Transverse colon (tissue), 4 donors: ENCODE measurements at regions not wholly inside any gene's neighbourhood (a gene's known extent, or its start where the extent isn't known, plus 50 kb on each side); places are given as distances from the start of the nearest gene placed in this dataset.

Experiments used
- EP300 ChIP-seq: sonication (generic); formaldehyde crosslinking; IDR thresholded peaks from one replicate; pipeline ENCODE4 v1.6.1; 2017; ENCODE audit warnings: antibody characterized with exemption, low read depth
- POLR2A ChIP-seq: fragments of 450-650 bp; IDR thresholded peaks from one replicate; pipeline ENCODE4 v1.6.1; 2016; ENCODE audit warnings: antibody characterized with exemption, mild to moderate bottlenecking, moderate library complexity
- POLR2AphosphoS5 ChIP-seq, 3 donors: sonication (generic); formaldehyde crosslinking; IDR thresholded peaks; one replicate each; pipeline ENCODE4 v1.6.1; 2016; ENCODE audit warnings: antibody characterized with exemption in 3 of 3
- TF ChIP-seq, protein P1 (sequence below), 5 experiments: fragments of 200-600 bp in 3 of 5; fragments of 450-650 bp in 2 of 5; sonication (generic) in 3 of 5; IDR thresholded peaks; 1 replicate in 2 of 5; 2 replicates in 3 of 5; pipeline ENCODE4 v1.5.1; 2016 to 2017; ENCODE audit warnings: antibody characterized with exemption in 5 of 5, inconsistent platforms in 3 of 5, mild to moderate bottlenecking in 2 of 5, moderate library complexity in 1 of 5

DNA sequence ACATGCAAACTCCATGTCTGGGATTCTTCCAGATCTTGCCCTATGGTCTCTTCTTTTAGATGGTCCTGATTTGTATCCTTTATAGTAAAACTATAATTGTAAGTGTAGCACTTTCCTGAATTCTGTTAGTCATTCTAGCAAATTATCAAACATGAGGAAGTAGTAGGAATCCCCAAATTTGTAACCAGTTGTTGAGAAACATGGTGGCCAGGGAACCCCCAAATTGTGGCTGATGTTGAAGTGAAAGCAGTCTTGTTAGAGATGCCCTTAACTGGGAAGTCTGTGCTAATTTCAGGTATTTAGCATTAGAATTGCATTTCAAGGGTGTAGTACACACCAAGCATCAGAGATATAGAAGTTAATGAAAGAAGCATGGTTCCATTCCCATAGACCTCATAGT is 180.4 kb upstream of the STT3B start:
- TF ChIP-seq, protein P1, sequence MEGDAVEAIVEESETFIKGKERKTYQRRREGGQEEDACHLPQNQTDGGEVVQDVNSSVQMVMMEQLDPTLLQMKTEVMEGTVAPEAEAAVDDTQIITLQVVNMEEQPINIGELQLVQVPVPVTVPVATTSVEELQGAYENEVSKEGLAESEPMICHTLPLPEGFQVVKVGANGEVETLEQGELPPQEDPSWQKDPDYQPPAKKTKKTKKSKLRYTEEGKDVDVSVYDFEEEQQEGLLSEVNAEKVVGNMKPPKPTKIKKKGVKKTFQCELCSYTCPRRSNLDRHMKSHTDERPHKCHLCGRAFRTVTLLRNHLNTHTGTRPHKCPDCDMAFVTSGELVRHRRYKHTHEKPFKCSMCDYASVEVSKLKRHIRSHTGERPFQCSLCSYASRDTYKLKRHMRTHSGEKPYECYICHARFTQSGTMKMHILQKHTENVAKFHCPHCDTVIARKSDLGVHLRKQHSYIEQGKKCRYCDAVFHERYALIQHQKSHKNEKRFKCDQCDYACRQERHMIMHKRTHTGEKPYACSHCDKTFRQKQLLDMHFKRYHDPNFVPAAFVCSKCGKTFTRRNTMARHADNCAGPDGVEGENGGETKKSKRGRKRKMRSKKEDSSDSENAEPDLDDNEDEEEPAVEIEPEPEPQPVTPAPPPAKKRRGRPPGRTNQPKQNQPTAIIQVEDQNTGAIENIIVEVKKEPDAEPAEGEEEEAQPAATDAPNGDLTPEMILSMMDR (IDR thresholded peaks at IDR 0.05): no peak
- TF ChIP-seq POLR2AphosphoS5 (IDR thresholded peaks at IDR 0.05) (no peak), POLR2A (no peak), EP300 (no peak)
